ENCODE measurements at regions not wholly inside any gene's neighbourhood (a gene's known extent, or its start where the extent isn't known, plus 50 kb on each side); places are given as distances from the start of the nearest gene placed in this dataset.

DNA sequence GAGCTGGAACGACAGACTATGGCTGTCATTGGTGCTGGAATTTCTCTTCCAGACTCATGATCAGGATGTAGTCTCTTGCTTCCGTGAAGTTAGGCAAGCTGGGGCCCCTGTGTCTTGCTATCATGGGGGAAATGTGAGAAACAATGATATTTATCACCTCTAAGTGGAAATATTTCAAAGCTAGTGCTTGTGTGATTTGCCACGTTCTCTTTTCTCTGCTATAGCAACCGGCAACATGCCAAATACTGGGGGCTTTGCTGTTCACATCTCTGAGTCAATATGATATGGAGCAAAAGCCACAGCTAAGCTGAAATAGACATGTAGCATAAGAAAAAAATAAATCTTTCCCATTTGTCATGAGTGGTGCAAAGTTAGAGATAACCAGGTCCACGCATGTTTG, 668.2 kb upstream of the IGFBP3 start:
- Histone ChIP-seq H3K4me2 (no peak overlapping the region), H3K36me3 (no peaks in the 10 kb centered on the region), H3K27ac (no peak overlapping the region), H3K4me3 (no peak overlapping the region), H3K4me1 (peaks cover under 1% of the 10 kb centered on the region; the same call in 1 of the 2 replicates), H3K9ac (no peak overlapping the region), H3K27me3 (no peaks in the 10 kb centered on the region), H4K20me1 (no peaks in the 10 kb centered on the region), H3K9me3 (peaks cover 20% of the 10 kb centered on the region)
- TF ChIP-seq Cebpa-rat (IDR thresholded peaks at IDR 0.05): no peak

DNA sequence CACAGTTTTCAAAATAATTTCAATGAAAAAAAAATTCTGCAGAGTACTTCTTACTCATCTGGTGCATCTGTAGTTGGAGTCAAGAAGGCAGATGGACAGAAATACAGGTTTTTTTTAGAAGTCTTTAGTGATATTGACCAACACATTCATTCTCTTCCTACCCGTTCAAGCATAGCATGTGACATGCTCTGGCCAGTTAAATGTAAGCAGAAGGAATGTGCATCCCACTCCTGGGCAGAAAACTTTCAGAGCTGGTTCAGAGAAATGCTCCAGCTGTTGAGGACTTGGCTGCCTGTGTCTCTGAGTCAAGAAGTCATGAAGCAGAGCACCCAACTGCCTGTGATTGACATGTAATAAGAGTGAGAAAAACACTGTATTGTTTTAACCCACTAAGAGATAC, 665.3 kb upstream of the IGFBP3 start:
- no peaks in the 10 kb centered on the region for H3K36me3 ChIP-seq
- no peak overlapping the region for H3K9ac ChIP-seq
- H4K20me1 ChIP-seq: no peaks in the 10 kb centered on the region
- no peak for TF ChIP-seq Cebpa-rat (IDR thresholded peaks at IDR 0.05)
- peaks cover 18% of the 10 kb centered on the region for H3K4me1 ChIP-seq
- no peaks in the 10 kb centered on the region for H3K27me3 ChIP-seq
- H3K9me3 ChIP-seq: peaks cover 7% of the 10 kb centered on the region; the same call in 1 of the 2 replicates
- H3K4me3 ChIP-seq: no peak overlapping the region
- no peak overlapping the region for H3K4me2 ChIP-seq
- H3K27ac ChIP-seq: no peak overlapping the region

DNA sequence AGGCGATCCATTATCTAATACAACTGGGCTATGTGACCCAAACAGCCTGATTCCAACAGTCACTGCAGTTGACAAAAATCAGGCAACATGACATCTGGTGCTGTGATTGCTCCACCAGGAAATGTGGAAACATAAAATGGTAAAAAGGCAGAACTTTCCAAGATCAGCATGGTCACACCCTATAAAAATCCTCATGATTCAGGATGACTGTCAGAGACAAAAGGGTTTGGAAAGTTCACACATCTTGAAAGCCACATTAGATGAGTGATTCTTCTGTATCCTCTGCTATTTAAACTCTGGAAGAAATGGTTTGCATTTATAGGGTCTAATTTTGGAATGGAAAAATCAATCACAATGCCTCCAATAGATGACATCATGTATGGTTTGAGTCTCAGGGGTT, 662.6 kb upstream of the IGFBP3 start:
- no peak overlapping the region for H3K4me2 ChIP-seq
- peaks cover 34% of the 10 kb centered on the region for H3K4me1 ChIP-seq
- H3K9ac ChIP-seq: no peak overlapping the region
- no peak overlapping the region for H3K4me3 ChIP-seq
- H4K20me1 ChIP-seq: no peaks in the 10 kb centered on the region
- no peak for TF ChIP-seq Cebpa-rat (IDR thresholded peaks at IDR 0.05)
- H3K27me3 ChIP-seq: no peaks in the 10 kb centered on the region; the same call in 1 of the 2 replicates
- no peaks in the 10 kb centered on the region for H3K9me3 ChIP-seq
- H3K36me3 ChIP-seq: no peaks in the 10 kb centered on the region
- no peak overlapping the region for H3K27ac ChIP-seq

DNA sequence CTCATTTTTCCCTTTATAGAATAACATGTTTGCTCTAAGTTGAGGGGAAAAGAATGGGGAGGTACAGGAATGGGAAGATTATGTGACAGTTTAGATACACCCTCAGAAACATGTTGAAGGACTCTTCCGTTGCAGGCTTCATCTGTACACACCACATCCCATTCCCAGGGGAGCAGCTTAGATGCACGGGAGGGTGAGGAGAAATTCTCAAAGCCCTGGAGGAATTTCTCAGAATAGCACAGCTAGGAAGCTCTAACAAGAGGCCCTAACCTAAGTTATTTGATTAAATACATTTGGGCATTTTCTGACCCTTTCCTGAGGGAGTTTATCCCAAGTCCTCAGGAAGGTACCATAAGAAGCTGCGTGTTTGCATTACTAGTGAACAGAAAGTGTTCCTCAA, 660.2 kb upstream of the IGFBP3 start:
- peak overlapping the region; percentile 35; the same call in 1 of the 2 replicates for H3K9ac ChIP-seq
- TF ChIP-seq Cebpa-rat (IDR thresholded peaks at IDR 0.05): no peak
- H3K36me3 ChIP-seq: no peaks in the 10 kb centered on the region
- no peaks in the 10 kb centered on the region for H4K20me1 ChIP-seq
- peaks cover 34% of the 10 kb centered on the region for H3K4me1 ChIP-seq
- peak overlapping the region; percentile 83 for H3K4me2 ChIP-seq
- H3K9me3 ChIP-seq: no peaks in the 10 kb centered on the region
- peak overlapping the region; percentile 57 for H3K27ac ChIP-seq
- peak overlapping the region; percentile 32; the same call in 1 of the 2 replicates for H3K4me3 ChIP-seq
- H3K27me3 ChIP-seq: no peaks in the 10 kb centered on the region; the same call in 1 of the 2 replicates

DNA sequence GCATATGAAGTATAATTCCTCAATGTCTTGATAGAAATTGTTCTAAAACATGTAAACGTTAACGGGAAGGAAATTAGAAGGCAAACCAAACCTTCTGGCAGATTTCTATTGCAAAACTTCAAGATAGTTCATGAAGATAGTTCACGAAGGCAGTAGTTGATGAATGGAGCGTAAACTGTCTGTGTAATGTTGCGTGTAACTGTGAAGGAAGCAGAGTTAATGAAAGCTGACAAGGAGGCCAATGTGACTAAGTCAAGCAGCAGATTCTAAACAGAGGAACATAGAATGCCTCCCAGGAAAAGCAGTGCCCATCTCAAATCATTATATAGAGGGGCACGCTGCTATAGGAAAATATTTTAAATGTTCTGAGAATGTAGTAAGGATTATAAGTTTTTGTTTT, 659.7 kb upstream of the IGFBP3 start:
- Histone ChIP-seq H3K4me1 (peaks cover 34% of the 10 kb centered on the region), H3K27ac (peak overlapping the region; percentile 57), H3K9me3 (no peaks in the 10 kb centered on the region), H3K4me2 (peak overlapping the region; percentile 83), H4K20me1 (no peaks in the 10 kb centered on the region), H3K4me3 (peak overlapping the region; percentile 32; the same call in 1 of the 2 replicates), H3K9ac (peak overlapping the region; percentile 35; the same call in 1 of the 2 replicates), H3K27me3 (no peaks in the 10 kb centered on the region; the same call in 1 of the 2 replicates), H3K36me3 (no peaks in the 10 kb centered on the region)
- no peak for TF ChIP-seq Cebpa-rat (IDR thresholded peaks at IDR 0.05)

DNA sequence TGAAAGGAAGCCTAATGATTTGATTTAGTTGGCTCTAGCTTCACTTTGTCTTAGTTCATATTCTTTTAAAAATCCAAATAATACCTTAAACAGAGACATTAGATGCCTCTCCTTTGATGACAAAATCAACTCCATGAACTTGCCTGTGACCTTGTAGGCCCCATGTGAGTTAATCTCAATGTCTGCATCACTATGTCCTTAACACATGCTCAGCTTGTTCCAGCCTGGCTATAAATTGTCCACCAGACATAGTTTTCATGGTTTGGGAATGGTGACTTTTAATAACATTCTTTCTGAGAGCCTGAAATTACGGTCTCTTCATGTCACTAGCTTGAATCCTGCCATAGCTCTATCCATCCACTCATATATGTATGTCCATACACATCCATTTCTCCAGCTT, 656.3 kb upstream of the IGFBP3 start:
- Histone ChIP-seq H3K9me3 (peaks cover 6% of the 10 kb centered on the region; the same call in 1 of the 2 replicates), H4K20me1 (no peaks in the 10 kb centered on the region), H3K4me1 (peaks cover 26% of the 10 kb centered on the region), H3K27ac (no peak overlapping the region), H3K9ac (no peak overlapping the region), H3K4me3 (no peak overlapping the region), H3K4me2 (no peak overlapping the region), H3K27me3 (no peaks in the 10 kb centered on the region; the same call in 1 of the 2 replicates), H3K36me3 (no peaks in the 10 kb centered on the region)
- no peak for TF ChIP-seq Cebpa-rat (IDR thresholded peaks at IDR 0.05)

DNA sequence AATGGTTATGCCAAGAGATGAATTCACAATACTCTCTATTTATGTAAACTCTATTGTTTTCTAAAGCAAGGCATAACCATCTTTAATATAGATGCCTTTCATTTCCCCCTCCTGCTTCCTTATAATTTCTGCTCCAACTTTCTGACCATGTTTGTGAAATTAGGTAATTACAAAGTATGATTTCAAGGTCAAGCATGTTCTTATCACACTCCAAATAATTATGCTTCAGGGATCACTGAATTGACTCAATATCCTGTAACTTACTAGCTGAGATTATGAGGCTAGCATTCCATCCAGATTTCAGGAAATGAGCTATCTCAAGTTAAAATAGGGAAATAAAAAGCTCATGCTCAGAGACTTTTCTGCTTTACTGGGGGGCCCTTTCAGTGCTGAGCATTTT, 655.9 kb upstream of the IGFBP3 start:
- no peak overlapping the region for H3K4me3 ChIP-seq
- no peaks in the 10 kb centered on the region; the same call in 1 of the 2 replicates for H3K27me3 ChIP-seq
- peaks cover 21% of the 10 kb centered on the region for H3K4me1 ChIP-seq
- H4K20me1 ChIP-seq: no peaks in the 10 kb centered on the region
- H3K27ac ChIP-seq: no peak overlapping the region
- TF ChIP-seq Cebpa-rat (IDR thresholded peaks at IDR 0.05): no peak
- H3K9ac ChIP-seq: no peak overlapping the region
- H3K36me3 ChIP-seq: no peaks in the 10 kb centered on the region
- peaks cover 6% of the 10 kb centered on the region; the same call in 1 of the 2 replicates for H3K9me3 ChIP-seq
- no peak overlapping the region for H3K4me2 ChIP-seq

DNA sequence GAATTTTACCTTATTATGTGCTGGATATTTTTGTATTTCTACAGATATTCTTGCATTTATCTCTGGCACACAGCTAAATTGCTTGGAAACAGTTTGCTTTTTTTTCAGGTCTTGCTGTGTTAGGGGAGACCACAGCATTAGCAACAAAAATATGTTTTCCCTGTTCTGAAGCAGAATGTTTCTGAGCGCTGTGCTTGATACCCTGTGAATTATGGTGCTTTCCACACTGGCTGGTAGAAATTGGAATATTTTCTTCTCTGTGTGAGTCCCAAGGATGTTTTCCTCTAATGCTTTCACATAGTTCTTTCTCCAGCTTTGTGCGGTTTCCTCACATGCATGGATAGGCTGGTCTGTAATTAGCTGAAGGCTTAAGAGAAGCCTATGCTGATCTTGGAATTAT, 651.6 kb upstream of the IGFBP3 start:
- H3K27ac ChIP-seq: no peak overlapping the region
- H3K4me3 ChIP-seq: no peak overlapping the region
- H3K36me3 ChIP-seq: no peaks in the 10 kb centered on the region
- H3K4me1 ChIP-seq: peaks cover 20% of the 10 kb centered on the region
- H3K4me2 ChIP-seq: no peak overlapping the region
- H3K27me3 ChIP-seq: no peaks in the 10 kb centered on the region
- no peaks in the 10 kb centered on the region for H4K20me1 ChIP-seq
- TF ChIP-seq Cebpa-rat (IDR thresholded peaks at IDR 0.05): no peak
- peaks cover 6% of the 10 kb centered on the region; the same call in 1 of the 2 replicates for H3K9me3 ChIP-seq
- H3K9ac ChIP-seq: no peak overlapping the region

DNA sequence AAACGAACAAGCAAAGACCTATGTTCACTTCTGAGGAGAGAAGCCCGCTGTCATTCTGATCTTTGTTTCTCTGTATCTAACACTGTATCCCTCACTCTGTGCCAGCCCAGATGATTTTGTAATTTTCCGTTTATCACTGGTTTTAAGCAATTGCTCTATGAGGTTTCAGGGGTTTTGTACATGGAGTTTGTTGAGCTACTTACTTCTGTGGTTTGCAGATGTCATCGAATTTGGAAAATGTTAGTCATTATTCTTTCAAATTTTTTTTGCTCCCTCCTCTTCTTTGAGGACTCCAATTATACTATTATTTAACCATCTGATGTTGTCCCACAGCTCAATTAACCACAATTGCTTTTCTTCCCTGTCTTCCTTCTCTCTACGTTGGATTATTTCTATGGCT, 650.9 kb upstream of the IGFBP3 start:
- peaks cover 20% of the 10 kb centered on the region for H3K4me1 ChIP-seq
- H3K9me3 ChIP-seq: peaks cover 6% of the 10 kb centered on the region; the same call in 1 of the 2 replicates
- no peak overlapping the region for H3K9ac ChIP-seq
- no peak for TF ChIP-seq Cebpa-rat (IDR thresholded peaks at IDR 0.05)
- H3K27me3 ChIP-seq: no peaks in the 10 kb centered on the region
- H3K27ac ChIP-seq: no peak overlapping the region
- no peaks in the 10 kb centered on the region for H3K36me3 ChIP-seq
- H3K4me2 ChIP-seq: no peak overlapping the region
- no peaks in the 10 kb centered on the region for H4K20me1 ChIP-seq
- no peak overlapping the region for H3K4me3 ChIP-seq

DNA sequence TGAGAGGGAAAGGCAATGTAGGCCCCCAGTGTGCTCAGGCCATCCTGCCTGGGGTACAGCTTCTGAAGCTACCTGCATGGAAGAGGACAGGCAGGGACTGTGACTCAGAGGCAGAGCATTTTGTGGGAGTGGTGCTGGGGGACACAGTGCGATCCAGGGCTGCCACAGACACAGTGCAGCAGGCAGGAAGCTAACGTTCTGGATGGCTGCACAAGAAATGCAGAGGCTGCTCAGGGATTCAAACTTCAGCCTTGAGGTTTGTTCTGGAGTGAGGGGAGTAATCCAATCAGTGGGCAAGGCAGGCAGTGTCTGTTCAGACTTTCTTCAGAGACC, 648.0 kb upstream of the IGFBP3 start:
- no peak overlapping the region for H3K9ac ChIP-seq
- H3K36me3 ChIP-seq: no peaks in the 10 kb centered on the region
- H3K27me3 ChIP-seq: no peaks in the 10 kb centered on the region
- no peak for TF ChIP-seq Cebpa-rat (IDR thresholded peaks at IDR 0.05)
- H3K27ac ChIP-seq: no peak overlapping the region
- H3K4me1 ChIP-seq: peaks cover 20% of the 10 kb centered on the region
- H4K20me1 ChIP-seq: no peaks in the 10 kb centered on the region
- no peaks in the 10 kb centered on the region for H3K9me3 ChIP-seq
- H3K4me2 ChIP-seq: peak overlapping the region; percentile 70
- H3K4me3 ChIP-seq: no peak overlapping the region
